NCI-H2196 treated with DMSO at 0.1 percent for 48 hours (cell line): ENCODE measurements at regions not wholly inside any gene's neighbourhood (a gene's known extent, or its start where the extent isn't known, plus 50 kb on each side); places are given as distances from the start of the nearest gene placed in this dataset.
"Not testable (repeated sequence)": the region's sequence is repeated elsewhere in the genome, so short reads cannot be mapped to it uniquely, and the experiment has no call there.

Experiments
- DNase-seq: peaks from one replicate; lab custom pipeline; 2025; ENCODE audit not compliant: unreplicated experiment; lab: John Stamatoyannopoulos, UW

DNA sequence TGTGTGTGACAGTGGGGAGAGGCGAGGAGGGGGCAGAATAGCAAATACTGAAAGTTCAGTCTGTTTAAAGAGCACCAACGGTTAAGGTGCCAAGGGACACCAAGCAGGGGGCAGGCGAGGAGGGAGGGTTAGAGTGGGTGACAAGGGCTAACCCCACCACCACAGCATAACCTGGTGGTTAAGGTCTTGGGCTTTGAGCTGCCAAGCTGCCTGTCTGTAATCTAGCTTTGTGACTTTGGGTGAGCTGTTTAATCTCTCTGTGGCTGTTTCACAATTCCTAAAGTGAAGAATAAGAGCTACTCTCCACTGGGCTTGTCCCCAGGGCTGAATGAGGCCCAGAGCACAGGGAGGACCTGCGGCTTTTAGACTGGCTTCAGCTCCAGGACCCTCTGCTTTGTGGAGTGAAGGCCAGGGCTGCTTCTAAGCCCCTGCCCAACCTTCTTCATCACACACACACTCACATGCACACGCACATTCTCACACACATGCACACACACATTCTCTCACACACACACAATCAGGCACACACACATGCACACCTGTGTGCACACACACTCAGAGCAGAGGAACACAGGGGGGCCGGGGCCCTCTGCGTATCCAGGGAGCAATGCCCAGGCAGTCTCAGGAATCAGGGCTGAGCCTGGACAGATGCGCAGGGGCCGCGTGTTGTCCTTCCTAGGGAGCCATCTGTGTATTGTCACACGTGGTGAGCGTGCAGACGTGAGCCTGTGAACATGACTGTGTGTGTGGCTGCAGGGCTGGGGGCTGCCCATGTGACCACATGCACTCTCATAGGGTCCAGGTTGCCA is 101.6 kb upstream of the TARDBP start:
- no peak for DNase-seq

GRCh38 chr1:10911490-10912166 is 100.8 kb upstream of the TARDBP start:
- DNase-seq, result no peak

DNA sequence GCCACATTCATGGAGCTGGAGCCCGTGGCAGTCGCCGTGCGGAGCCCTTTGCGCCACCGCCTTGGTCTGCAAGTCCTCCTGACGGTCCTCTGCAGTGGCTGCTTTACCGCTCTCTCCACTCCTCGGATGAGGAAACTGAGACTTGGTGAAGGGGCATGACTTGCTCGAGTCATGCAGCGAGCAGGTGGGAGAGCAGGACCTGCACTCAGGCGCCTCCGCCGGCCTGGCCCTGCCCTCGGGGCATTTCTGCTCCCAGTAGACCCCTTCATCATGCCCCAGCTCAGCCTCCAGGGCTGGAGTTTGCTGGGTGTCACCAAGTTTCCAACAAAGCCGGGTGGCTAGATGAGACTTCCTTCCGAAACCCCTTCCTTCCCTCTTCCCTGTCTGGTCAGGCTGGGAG is 100.0 kb upstream of the TARDBP start:
- no peak for DNase-seq

- DNase-seq, result no peak
These were observed 98.4 kb upstream of the TARDBP start for GRCh38 chr1:10914056-10914455.

GRCh38 chr1:10915594-10915993 is 96.9 kb upstream of the TARDBP start:
- no peak for DNase-seq

GRCh38 chr1:10916311-10916710 is 96.1 kb upstream of the TARDBP start:
- no peak for DNase-seq

GRCh38 chr1:10916991-10917390 is 95.5 kb upstream of the TARDBP start:
- DNase-seq, result no peak

DNA sequence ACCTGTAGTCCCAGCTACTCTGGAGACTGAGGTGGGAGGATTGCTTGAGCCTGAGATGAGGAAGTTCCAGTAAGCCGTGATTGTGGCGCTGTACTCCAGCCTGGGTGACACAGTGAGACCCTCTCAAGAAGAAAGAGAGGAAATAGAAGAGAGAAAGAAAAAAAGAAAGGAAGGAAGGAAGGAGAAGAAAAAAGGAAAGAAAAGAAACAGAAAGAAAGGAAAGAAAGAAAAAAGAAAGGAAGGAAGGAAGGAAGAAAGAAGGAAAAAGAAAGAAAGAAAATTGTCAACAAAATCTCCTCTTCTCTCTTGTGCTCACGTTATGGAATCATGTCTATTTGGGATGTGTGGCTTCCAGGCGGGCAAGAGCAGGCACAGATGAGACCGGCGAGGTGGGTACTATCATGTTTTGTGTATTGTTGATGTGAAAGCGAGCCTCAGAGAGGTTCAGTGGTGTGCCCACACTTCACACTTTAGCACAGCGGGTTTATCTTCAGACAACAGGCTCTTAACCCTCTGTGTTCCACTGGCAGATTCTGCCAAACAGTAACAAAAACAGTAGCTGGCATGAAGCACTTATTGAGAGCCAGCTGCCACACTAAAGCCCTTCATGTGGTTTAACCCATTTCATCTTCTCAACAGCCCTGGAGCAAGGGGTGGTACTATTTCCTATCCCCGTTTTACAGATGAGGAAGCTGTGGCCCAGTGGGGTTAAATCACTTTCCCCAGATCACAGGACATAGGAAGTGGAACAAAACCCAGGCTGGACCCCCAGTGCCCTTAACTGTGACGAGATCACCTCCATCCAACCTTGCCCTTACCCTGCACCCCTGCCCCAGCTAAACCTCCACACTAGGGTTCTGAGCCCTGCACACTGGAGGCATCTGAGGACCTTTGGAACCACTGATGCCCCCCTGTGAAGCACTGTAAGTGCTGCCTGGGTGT is 94.7 kb upstream of the TARDBP start:
- DNase-seq, result no peak

DNA sequence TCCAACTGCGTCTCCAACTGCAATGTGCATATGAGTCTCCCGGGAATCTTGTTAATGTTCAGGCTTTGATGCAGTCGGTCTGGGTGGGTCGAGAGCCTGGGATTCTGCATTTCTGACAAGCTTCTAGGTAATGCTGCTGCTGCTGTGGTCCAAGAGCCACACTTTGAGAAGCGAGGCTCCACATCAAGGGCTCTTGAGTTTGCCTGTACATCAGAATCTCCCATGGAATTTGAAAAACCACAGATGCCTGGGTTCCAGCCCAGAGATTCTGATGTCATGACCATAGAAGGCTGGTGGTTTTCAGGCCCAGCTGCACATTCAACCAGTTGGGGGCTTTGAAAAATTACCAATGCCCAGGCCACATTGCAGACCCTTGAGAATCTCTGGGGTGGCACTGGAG is 93.9 kb upstream of the TARDBP start:
- DNase-seq, result no peak

DNA sequence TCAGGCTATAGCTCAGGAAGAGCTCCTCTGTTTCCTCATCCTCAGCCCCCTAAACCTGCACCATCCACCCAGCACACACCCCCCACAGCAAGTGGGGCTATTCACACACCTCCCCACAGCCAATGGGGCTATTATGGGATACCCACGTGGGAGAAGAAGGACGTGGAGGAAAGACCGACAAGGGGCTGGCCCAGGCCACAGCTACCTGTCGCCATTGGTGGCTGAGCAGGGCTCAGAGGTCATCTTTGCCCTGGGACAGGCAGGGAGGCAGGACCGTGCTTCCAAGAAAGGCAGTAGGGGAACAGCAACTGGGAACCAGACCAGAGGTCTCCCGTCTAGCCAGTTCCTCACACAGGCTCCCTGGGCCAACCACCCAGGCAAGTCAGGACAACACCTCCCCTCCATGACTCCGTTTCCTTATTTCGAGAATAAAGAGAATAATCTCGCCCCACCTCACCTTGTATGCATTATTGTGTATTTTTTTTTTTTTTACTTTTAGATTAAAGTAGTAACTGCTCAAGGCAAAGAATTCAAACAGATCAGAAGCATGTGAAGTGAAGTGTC is 92.3 kb upstream of the TARDBP start:
- no peak for DNase-seq

DNA sequence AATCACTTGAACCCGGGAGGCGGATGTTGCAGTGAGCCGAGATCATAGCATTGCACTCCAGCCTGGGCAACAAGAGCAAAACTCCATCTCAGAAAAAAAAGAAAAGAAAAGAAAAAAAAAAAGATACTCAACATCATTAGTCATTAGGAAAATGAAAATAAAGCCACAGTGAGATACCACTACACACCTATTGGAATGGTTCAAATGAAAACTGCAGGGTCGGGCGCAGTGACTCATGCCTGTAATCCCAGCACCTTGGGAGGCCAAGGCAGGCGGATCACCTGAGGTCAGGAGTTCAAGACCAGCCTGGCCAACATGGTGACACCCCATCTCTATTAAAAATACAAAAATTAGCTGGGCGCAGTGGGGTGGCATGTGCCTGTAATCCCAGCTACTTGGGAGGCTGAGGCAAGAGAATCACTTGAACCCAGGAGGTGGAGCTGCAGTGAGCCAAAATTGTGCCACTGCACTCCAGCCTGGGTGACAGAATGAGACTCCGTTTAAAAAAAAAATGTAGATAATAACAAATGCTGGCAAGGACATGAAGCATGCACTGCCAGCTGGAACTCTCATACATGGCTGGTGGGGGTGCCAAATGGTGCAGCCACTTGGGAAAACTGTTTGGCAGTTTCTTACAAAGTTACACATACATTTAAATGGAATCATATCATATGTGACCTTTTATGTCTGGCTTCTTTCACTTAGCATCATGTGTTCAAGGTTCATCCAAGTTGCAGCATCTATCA is 90.0 kb upstream of the TARDBP start:
- DNase-seq, result not testable (repeated sequence)

DNA sequence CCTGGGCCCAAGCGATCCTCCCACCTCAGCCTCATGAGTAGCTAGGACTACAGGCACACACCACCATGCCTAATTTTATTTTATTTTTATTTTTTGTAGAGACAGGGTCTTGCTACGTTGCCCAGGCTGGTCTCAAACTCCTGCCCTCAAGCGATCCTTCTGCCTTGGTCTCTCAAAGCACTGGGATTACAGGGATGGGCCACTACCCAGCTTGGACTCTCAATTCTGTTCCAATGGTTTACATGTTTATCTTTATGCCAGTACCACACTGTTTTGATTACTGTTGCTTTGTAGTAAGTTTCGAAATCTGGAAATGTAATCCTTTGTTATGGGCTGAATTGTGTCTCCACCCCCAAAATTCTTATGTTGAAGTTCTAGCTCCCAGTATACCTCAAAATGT is 88.4 kb upstream of the TARDBP start:
- DNase-seq, result no peak

DNA sequence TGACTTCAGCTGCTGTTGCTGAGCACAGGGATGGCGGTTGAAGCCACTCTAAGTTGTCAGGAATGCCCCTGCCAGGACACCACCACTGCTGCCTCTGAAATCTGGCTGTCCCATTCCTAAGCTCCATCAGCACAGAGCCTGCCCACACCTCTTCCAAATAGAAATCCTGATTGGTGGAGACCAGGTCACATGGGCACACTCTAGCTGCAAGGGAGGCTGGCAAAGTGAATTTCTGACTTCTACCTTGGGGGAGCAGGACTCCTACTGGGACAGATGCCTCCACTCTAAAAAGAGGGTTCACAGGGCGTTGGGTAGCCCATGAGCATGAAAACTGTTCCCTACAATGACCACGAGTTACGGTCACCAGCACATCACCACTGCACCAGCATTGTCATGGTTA is 83.8 kb upstream of the TARDBP start:
- DNase-seq, result no peak

DNA sequence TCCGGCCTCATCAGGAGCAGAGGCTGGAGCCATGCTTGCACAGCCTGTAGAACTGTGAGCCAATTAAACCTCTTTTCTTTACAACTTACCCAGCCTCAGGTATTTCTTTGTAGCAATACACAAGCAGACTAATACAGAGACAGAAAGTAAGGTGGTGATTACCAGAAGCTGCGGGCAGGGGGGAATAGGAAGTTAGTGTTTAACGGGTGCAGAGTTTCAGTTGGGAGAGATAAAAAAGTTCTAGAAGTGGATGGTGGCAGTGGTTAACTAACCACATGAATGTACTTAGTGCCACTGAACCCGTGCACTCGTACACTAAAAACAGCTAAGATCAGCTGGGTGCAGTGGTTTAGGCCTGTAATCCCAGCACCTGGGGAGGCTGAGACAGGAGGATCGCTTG is 80.4 kb upstream of the TARDBP start:
- DNase-seq, result no peak

DNA sequence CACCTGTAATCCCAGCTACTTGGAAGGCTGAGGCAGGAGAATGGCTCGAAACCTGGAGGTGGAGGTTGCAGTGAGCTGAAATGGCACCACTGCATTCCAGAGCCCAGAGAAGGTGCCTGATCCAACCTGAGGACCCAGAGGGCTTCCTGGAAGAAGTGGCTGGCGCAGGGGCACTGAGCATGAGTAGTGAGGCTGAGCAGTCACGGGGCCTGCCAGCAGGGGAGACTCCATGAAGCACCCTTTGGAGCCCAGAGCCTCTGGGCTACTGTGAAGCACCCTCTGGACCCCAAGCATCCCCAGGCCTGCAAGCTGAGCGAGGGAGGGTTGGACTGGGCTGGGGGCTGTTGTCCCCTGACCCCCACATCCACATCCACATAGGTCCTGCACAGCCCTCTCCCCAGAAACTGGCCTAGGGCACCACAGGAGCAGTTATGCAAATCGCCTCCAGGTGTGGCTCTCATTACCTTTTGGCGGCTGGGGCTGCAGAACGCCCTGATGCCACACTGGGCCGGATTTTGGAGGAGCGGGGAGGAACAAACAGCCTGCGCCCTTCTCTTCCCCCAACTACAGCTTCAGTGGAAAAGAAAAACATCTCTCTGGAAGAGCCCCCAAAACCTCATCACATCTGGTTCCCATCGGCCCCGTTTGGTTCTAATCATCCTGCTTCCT is 78.2 kb upstream of the TARDBP start:
- DNase-seq, result no peak

DNA sequence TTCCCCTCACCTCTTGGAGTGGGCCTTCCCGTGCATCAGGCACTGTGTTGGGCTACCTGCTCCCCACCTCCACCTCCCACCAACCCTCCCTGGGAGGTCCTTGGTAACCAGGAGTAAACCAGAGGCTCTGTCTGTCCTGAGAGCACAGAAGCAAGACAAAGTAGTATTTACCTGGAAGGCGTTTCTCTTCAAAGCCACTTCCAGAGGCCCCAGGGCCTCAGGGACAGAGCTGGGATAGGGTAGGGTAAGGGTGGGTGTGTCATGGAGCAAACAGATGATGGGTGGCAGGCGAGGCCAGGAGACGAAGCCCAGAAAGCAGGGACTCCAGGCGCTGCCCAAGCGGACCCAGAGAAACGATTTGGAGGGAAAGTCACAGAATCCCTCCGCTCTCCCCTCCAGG is 77.2 kb upstream of the TARDBP start:
- no peak for DNase-seq

- no peak for DNase-seq
These were observed 76.7 kb upstream of the TARDBP start for GRCh38 chr1:10935724-10936123.

- no peak for DNase-seq
These were observed 75.2 kb upstream of the TARDBP start for GRCh38 chr1:10936998-10937901.
